H1 (cell line): ENCODE measurements at regions not wholly inside any gene's neighbourhood (a gene's known extent, or its start where the extent isn't known, plus 50 kb on each side); places are given as distances from the start of the nearest gene placed in this dataset.

Experiments
- BACH1 ChIP-seq: IDR thresholded peaks from 2 replicates; pipeline ENCODE4 v1.6.1; 2012; ENCODE audit warnings: low read length, improper control_type of control experiment
- CEBPB ChIP-seq: IDR thresholded peaks from 2 replicates; pipeline ENCODE4 v1.6.1; 2012; ENCODE audit warnings: low read depth, low read length
- EGR1 ChIP-seq: IDR thresholded peaks from 2 replicates; pipeline ENCODE4 v1.6.1; 2011; ENCODE audit warnings: low read depth, low read length, borderline replicate concordance
- EZH2 ChIP-seq: fragments of 200-600 bp; sonication (generic); IDR thresholded peaks from 2 replicates; pipeline ENCODE4 v1.7.1; 2012; ENCODE audit warnings: low read depth, mild to moderate bottlenecking, moderate library complexity, low read length, inconsistent platforms; ENCODE audit not compliant: severe bottlenecking
- POLR2A ChIP-seq, 2 experiments: IDR thresholded peaks; 1 replicate in 1 of 2; 2 replicates in 1 of 2; pipeline ENCODE4 v1.6.1; 2011; ENCODE audit warnings: low read depth in 2 of 2, low read length in 2 of 2, mild to moderate bottlenecking in 2 of 2; ENCODE audit errors: control extremely low read depth in 1 of 2
- SIRT6 ChIP-seq: IDR thresholded peaks from one replicate; pipeline ENCODE4 v1.7.1; 2012; ENCODE audit warnings: low read length, inconsistent platforms
- ZNF274 ChIP-seq: IDR thresholded peaks from 2 replicates; pipeline ENCODE4 v1.7.0; 2012; ENCODE audit warnings: low read length, borderline replicate concordance; ENCODE audit errors: extremely low read depth
- TF ChIP-seq, protein P1 (sequence below), 3 experiments: IDR thresholded peaks; 1 replicate in 2 of 3; 2 replicates in 1 of 3; pipeline versions ENCODE4 v1.5.1 to v1.6.1; 2011; ENCODE audit warnings: low read length in 3 of 3, mild to moderate bottlenecking in 3 of 3, inconsistent platforms in 2 of 3, low read depth in 1 of 3, moderate library complexity in 1 of 3; ENCODE audit not compliant: insufficient read depth in 1 of 3; ENCODE audit errors: control extremely low read depth in 1 of 3
- TF ChIP-seq, protein P2 (sequence below): fragments of 300-600 bp; sonication (generic); IDR thresholded peaks from 2 replicates; pipeline ENCODE4 v1.7.1; 2012; ENCODE audit warnings: low read length, moderate library complexity, mild to moderate bottlenecking, inconsistent platforms; ENCODE audit not compliant: insufficient replicate concordance
- TF ChIP-seq, protein P3 (sequence below): IDR thresholded peaks from 2 replicates; pipeline ENCODE4 v1.6.1; 2012; ENCODE audit warnings: inconsistent platforms

DNA sequence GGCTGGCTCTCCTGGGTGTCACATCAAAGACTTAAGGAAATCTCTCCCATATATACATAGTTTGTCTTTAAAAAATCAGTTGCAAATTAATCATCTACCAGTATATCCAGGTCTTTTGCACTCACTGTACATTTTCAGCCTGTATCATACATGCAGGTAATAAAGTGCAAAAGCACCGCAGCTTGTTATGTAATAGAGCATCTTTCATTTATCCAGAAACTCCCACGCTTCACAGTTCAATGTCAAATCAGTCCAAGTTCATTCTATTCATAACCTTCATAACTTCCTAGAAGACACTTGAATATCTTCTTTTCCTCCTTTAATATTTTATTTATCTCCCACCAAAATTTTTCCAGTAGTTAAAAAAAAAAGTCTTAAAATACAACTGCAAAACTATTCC lies 89.6 kb upstream of the KCTD1 start:
- TF ChIP-seq EGR1 (no peak), POLR2A (IDR thresholded peaks at IDR 0.05; ENCODE audit: control extremely low read depth in 1 of 2, low read depth in 2 of 2, low read length in 2 of 2) (no peak), SIRT6 (no peak), CEBPB (no peak), ZNF274 (no peak), EZH2 (no peak), BACH1 (no peak)
- TF ChIP-seq, protein P1, sequence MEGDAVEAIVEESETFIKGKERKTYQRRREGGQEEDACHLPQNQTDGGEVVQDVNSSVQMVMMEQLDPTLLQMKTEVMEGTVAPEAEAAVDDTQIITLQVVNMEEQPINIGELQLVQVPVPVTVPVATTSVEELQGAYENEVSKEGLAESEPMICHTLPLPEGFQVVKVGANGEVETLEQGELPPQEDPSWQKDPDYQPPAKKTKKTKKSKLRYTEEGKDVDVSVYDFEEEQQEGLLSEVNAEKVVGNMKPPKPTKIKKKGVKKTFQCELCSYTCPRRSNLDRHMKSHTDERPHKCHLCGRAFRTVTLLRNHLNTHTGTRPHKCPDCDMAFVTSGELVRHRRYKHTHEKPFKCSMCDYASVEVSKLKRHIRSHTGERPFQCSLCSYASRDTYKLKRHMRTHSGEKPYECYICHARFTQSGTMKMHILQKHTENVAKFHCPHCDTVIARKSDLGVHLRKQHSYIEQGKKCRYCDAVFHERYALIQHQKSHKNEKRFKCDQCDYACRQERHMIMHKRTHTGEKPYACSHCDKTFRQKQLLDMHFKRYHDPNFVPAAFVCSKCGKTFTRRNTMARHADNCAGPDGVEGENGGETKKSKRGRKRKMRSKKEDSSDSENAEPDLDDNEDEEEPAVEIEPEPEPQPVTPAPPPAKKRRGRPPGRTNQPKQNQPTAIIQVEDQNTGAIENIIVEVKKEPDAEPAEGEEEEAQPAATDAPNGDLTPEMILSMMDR (IDR thresholded peaks at IDR 0.05; ENCODE audit: control extremely low read depth in 1 of 3, insufficient read depth in 1 of 3, low read depth in 1 of 3, low read length in 3 of 3): no peak
- TF ChIP-seq, protein P2, sequence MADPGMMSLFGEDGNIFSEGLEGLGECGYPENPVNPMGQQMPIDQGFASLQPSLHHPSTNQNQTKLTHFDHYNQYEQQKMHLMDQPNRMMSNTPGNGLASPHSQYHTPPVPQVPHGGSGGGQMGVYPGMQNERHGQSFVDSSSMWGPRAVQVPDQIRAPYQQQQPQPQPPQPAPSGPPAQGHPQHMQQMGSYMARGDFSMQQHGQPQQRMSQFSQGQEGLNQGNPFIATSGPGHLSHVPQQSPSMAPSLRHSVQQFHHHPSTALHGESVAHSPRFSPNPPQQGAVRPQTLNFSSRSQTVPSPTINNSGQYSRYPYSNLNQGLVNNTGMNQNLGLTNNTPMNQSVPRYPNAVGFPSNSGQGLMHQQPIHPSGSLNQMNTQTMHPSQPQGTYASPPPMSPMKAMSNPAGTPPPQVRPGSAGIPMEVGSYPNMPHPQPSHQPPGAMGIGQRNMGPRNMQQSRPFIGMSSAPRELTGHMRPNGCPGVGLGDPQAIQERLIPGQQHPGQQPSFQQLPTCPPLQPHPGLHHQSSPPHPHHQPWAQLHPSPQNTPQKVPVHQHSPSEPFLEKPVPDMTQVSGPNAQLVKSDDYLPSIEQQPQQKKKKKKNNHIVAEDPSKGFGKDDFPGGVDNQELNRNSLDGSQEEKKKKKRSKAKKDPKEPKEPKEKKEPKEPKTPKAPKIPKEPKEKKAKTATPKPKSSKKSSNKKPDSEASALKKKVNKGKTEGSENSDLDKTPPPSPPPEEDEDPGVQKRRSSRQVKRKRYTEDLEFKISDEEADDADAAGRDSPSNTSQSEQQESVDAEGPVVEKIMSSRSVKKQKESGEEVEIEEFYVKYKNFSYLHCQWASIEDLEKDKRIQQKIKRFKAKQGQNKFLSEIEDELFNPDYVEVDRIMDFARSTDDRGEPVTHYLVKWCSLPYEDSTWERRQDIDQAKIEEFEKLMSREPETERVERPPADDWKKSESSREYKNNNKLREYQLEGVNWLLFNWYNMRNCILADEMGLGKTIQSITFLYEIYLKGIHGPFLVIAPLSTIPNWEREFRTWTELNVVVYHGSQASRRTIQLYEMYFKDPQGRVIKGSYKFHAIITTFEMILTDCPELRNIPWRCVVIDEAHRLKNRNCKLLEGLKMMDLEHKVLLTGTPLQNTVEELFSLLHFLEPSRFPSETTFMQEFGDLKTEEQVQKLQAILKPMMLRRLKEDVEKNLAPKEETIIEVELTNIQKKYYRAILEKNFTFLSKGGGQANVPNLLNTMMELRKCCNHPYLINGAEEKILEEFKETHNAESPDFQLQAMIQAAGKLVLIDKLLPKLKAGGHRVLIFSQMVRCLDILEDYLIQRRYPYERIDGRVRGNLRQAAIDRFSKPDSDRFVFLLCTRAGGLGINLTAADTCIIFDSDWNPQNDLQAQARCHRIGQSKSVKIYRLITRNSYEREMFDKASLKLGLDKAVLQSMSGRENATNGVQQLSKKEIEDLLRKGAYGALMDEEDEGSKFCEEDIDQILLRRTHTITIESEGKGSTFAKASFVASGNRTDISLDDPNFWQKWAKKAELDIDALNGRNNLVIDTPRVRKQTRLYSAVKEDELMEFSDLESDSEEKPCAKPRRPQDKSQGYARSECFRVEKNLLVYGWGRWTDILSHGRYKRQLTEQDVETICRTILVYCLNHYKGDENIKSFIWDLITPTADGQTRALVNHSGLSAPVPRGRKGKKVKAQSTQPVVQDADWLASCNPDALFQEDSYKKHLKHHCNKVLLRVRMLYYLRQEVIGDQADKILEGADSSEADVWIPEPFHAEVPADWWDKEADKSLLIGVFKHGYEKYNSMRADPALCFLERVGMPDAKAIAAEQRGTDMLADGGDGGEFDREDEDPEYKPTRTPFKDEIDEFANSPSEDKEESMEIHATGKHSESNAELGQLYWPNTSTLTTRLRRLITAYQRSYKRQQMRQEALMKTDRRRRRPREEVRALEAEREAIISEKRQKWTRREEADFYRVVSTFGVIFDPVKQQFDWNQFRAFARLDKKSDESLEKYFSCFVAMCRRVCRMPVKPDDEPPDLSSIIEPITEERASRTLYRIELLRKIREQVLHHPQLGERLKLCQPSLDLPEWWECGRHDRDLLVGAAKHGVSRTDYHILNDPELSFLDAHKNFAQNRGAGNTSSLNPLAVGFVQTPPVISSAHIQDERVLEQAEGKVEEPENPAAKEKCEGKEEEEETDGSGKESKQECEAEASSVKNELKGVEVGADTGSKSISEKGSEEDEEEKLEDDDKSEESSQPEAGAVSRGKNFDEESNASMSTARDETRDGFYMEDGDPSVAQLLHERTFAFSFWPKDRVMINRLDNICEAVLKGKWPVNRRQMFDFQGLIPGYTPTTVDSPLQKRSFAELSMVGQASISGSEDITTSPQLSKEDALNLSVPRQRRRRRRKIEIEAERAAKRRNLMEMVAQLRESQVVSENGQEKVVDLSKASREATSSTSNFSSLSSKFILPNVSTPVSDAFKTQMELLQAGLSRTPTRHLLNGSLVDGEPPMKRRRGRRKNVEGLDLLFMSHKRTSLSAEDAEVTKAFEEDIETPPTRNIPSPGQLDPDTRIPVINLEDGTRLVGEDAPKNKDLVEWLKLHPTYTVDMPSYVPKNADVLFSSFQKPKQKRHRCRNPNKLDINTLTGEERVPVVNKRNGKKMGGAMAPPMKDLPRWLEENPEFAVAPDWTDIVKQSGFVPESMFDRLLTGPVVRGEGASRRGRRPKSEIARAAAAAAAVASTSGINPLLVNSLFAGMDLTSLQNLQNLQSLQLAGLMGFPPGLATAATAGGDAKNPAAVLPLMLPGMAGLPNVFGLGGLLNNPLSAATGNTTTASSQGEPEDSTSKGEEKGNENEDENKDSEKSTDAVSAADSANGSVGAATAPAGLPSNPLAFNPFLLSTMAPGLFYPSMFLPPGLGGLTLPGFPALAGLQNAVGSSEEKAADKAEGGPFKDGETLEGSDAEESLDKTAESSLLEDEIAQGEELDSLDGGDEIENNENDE: no peak
- TF ChIP-seq, protein P3, sequence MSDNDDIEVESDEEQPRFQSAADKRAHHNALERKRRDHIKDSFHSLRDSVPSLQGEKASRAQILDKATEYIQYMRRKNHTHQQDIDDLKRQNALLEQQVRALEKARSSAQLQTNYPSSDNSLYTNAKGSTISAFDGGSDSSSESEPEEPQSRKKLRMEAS: no peak
